ENCODE measurements at regions not wholly inside any gene's neighbourhood (a gene's known extent, or its start where the extent isn't known, plus 50 kb on each side); places are given as distances from the start of the nearest gene placed in this dataset.
"Not testable (repeated sequence)": the region's sequence is repeated elsewhere in the genome, so short reads cannot be mapped to it uniquely, and the experiment has no call there.

GRCh38 chr6:4635666-4636065 is 140.5 kb upstream of the CDYL start:
- ATAC-seq (no peak), DNase-seq (no peak)
- Histone ChIP-seq H3K27me3 (ENCODE audit: low read depth) (no peaks in the 10 kb centered on the region), H3K4me1 (no peaks in the 10 kb centered on the region), H3K36me3 (no peaks in the 10 kb centered on the region), H3K27ac (no peak overlapping the region), H3K4me3 (no peak overlapping the region), H3K9me3 (peaks cover 4% of the 10 kb centered on the region)
- TF ChIP-seq CTCF (IDR thresholded peaks at IDR 0.05) = no peak
- intact Hi-C loops (cut with DNase I) = no loop called here

GRCh38 chr6:4632421-4632820 is 143.8 kb upstream of the CDYL start:
- H3K36me3 ChIP-seq = no peaks in the 10 kb centered on the region
- peaks cover 26% of the 10 kb centered on the region for H3K9me3 ChIP-seq
- DNase-seq = no peak
- H3K4me3 ChIP-seq = no peak overlapping the region
- H3K4me1 ChIP-seq = no peaks in the 10 kb centered on the region
- no peaks in the 10 kb centered on the region for H3K27me3 ChIP-seq (ENCODE audit: low read depth)
- no peak overlapping the region for H3K27ac ChIP-seq
- no peak for TF ChIP-seq CTCF (IDR thresholded peaks at IDR 0.05)
- intact Hi-C loops (cut with DNase I) = no loop called here
- ATAC-seq = no peak

- H3K4me1 ChIP-seq; H3K27ac ChIP-seq; H3K36me3 ChIP-seq; ATAC-seq; H3K4me3 ChIP-seq; intact Hi-C loops (cut with DNase I); H3K27me3 ChIP-seq (ENCODE audit: low read depth); DNase-seq: not testable (repeated sequence)
- H3K9me3 ChIP-seq = peaks cover 26% of the 10 kb centered on the region
Observed at GRCh38 chr6:4629789-4630188, 146.4 kb upstream of the CDYL start.

- TF ChIP-seq CTCF (IDR thresholded peaks at IDR 0.05) = no peak
- Histone ChIP-seq H3K4me1 (no peaks in the 10 kb centered on the region), H3K36me3 (no peaks in the 10 kb centered on the region), H3K4me3 (no peak overlapping the region), H3K9me3 (peaks cover 21% of the 10 kb centered on the region), H3K27ac (no peak overlapping the region), H3K27me3 (ENCODE audit: low read depth) (no peaks in the 10 kb centered on the region)
- DNase-seq (no peak), ATAC-seq (no peak)
- intact Hi-C loops (cut with DNase I) = no loop called here
Observed at GRCh38 chr6:4625557-4625956, 150.6 kb upstream of the CDYL start.

- no peak for TF ChIP-seq CTCF (IDR thresholded peaks at IDR 0.05)
- H3K4me3 ChIP-seq = no peak overlapping the region
- no peak for ATAC-seq
Observed at GRCh38 chr6:4624726-4625125, 151.5 kb upstream of the CDYL start.

GRCh38 chr6:4620284-4621151 is 155.7 kb upstream of the CDYL start:
- no peak overlapping the region for H3K27ac ChIP-seq
- no peaks in the 10 kb centered on the region for H3K27me3 ChIP-seq (ENCODE audit: low read depth)
- H3K36me3 ChIP-seq = no peaks in the 10 kb centered on the region
- ATAC-seq (no peak), DNase-seq (no peak)
- intact Hi-C loops (cut with DNase I) = no loop called here
- H3K4me1 ChIP-seq = peaks cover 2% of the 10 kb centered on the region
- H3K9me3 ChIP-seq = no peaks in the 10 kb centered on the region
- no peak overlapping the region for H3K4me3 ChIP-seq
- TF ChIP-seq CTCF (IDR thresholded peaks at IDR 0.05) = no peak

More at GRCh38 chr6:4624726-4625125, 151.5 kb upstream of the CDYL start:
- intact Hi-C loops (cut with DNase I) = no loop called here
- Histone ChIP-seq H3K36me3 (no peaks in the 10 kb centered on the region), H3K27ac (no peak overlapping the region), H3K27me3 (ENCODE audit: low read depth) (no peaks in the 10 kb centered on the region), H3K9me3 (peaks cover 12% of the 10 kb centered on the region), H3K4me1 (no peaks in the 10 kb centered on the region)
- DNase-seq = no peak
